ENCODE measurements at regions not wholly inside any gene's neighbourhood (a gene's known extent, or its start where the extent isn't known, plus 50 kb on each side); places are given as distances from the start of the nearest gene placed in this dataset.

DNA sequence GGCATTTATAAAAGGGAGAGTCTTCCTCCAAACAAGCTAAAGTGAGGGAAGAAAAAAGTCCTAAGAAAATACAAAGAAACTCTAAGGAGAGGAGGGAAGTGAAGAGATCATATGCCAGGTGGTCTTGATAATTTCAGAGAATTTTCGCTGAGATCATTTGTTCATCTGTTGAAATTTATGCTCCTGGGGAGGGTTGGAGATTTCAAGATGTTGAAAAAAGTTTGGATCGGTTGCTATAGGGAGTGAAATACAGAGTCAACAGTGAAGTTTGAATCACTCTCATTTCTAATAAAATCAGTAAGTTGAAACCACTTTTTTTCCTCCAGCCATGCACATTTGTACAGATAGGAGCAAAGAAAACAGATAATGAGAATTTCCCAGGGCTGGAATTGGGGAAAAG is 299.1 kb upstream of the ADAMTS5 start:
- no TSS peak for BruUV-seq (replicated peaks)
- DNase-seq (ENCODE audit: extremely low read depth in 1 of 4, low spot score in 3 of 4) (no peak), FAIRE-seq (no peak), ATAC-seq (no peak)
- H3K36me3 ChIP-seq (ENCODE audit: control insufficient read depth, insufficient read depth, low read length) = no peaks in the 10 kb centered on the region
- no peaks in the 10 kb centered on the region for H3K27me3 ChIP-seq (ENCODE audit: control insufficient read depth in 2 of 2, insufficient read depth in 2 of 2, low read length in 2 of 2)
- in situ Hi-C loops (cut with MboI) = no loop called here
- H4K20me1 ChIP-seq (replicated peaks; ENCODE audit: control insufficient read depth, insufficient read depth, low read length) = no peaks in the 10 kb centered on the region
- H3K9me3 ChIP-seq (replicated peaks; ENCODE audit: control insufficient read depth, insufficient read depth, low read depth, low read length) = no peaks in the 10 kb centered on the region; the same call in 1 of the 2 replicates
- H3K4me2 ChIP-seq (ENCODE audit: insufficient read depth, low read length) = no peak overlapping the region
- POLR2A ChIA-PET = no interaction called here
- no peaks in the 10 kb centered on the region for H3K79me2 ChIP-seq (ENCODE audit: control insufficient read depth, insufficient read depth, low read length)
- H3K27ac ChIP-seq (ENCODE audit: extremely low read depth, low read depth, low read length) = no peak overlapping the region
- intact Hi-C loops (cut with micrococcal nuclease) = no loop called here
- H3K9ac ChIP-seq (ENCODE audit: insufficient read depth in 1 of 2, low read depth in 2 of 2, low read length in 2 of 2) = no peak overlapping the region
- no peak overlapping the region for H3K4me3 ChIP-seq
- TF ChIP-seq ZBTB8A (IDR thresholded peaks at IDR 0.05; ENCODE audit: partially characterized antibody) (no peak), ZSCAN32 (CRISPR knock-in tag; IDR thresholded peaks at IDR 0.05) (no peak), NEUROD1 (IDR thresholded peaks at IDR 0.05; ENCODE audit: borderline replicate concordance, low read depth, low read length, partially characterized antibody) (no peak), ZBED1 (IDR thresholded peaks at IDR 0.05) (no peak), KLF6 (CRISPR knock-in tag; IDR thresholded peaks at IDR 0.05; ENCODE audit: borderline replicate concordance) (no peak), ZEB2 (IDR thresholded peaks at IDR 0.05) (no peak), PTBP1 (IDR thresholded peaks at IDR 0.05; ENCODE audit: low read depth, low read length) (no peak), SMARCE1 (IDR thresholded peaks at IDR 0.05) (no peak), ELF4 (CRISPR knock-in tag; IDR thresholded peaks at IDR 0.05) (no peak), RAD51 (IDR thresholded peaks at IDR 0.05; ENCODE audit: borderline replicate concordance, low read depth) (no peak)
- no peak overlapping the region for H2AFZ ChIP-seq (ENCODE audit: low read depth, low read length)
- CTCF ChIA-PET (ENCODE audit: low intra/inter-chr PET ratio) = no interaction called here
- no peaks in the 10 kb centered on the region for H3K9me1 ChIP-seq (ENCODE audit: control insufficient read depth, insufficient read depth, low read length)
- H3K4me1 ChIP-seq (replicated peaks in 1 of 2; ENCODE audit: control insufficient read depth in 2 of 2, insufficient read depth in 2 of 2, low read length in 2 of 2) = no peaks in the 10 kb centered on the region
- 0% methylated on average over 2 of the region's 2 CpGs for WGBS (ENCODE audit: insufficient coverage, low coverage, missing lambda C conversion rate)
